ENCODE measurements at regions not wholly inside any gene's neighbourhood (a gene's known extent, or its start where the extent isn't known, plus 50 kb on each side); places are given as distances from the start of the nearest gene placed in this dataset.
"Not testable (repeated sequence)": the region's sequence is repeated elsewhere in the genome, so short reads cannot be mapped to it uniquely, and the experiment has no call there.

GRCh38 chr2:176947754-176948153 is 264.8 kb upstream of the HNRNPA3 start:
- Histone ChIP-seq H3K27me3 (ENCODE audit: control insufficient read depth in 4 of 4, insufficient read depth in 4 of 4, low read length in 3 of 4) (no peaks in the 10 kb centered on the region), H3K4me3 (ENCODE audit: low read depth in 1 of 3, low read length in 3 of 3) (no peak overlapping the region), H3K9me3 (ENCODE audit: control insufficient read depth in 4 of 4, low read length in 3 of 4) (peaks cover 0 to 3% (median under 1%) of the 10 kb centered on the region in 4 donors), H3K36me3 (ENCODE audit: control insufficient read depth in 4 of 4, insufficient read depth in 3 of 4, low read depth in 1 of 4, low read length in 3 of 4) (no peaks in the 10 kb centered on the region), H3K4me1 (ENCODE audit: control insufficient read depth in 4 of 4, insufficient read depth in 4 of 4, low read length in 3 of 4) (no peaks in the 10 kb centered on the region), H3K9ac (ENCODE audit: low read depth in 1 of 2, low read length in 2 of 2) (no peak overlapping the region), H3K27ac (ENCODE audit: low read depth in 1 of 2, low read length in 2 of 2) (no peak overlapping the region)
- DNase-seq (ENCODE audit: low spot score), result no peak
- TF ChIP-seq YY1 (IDR thresholded peaks at IDR 0.05) (no peak), REST (IDR thresholded peaks at IDR 0.05) (no peak), FOXA2 (IDR thresholded peaks at IDR 0.05) (no peak), JUND (IDR thresholded peaks at IDR 0.05) (no peak), NR2F2 (IDR thresholded peaks at IDR 0.05) (no peak), GABPA (IDR thresholded peaks at IDR 0.05 in 1 of 2, conservative IDR thresholded peaks at IDR 0.05 in 1 of 2) (no peak), TAF1 (conservative IDR thresholded peaks at IDR 0.05) (no peak), CTCF (IDR thresholded peaks at IDR 0.05; ENCODE audit: low read depth, low read length, missing input control) (no peak), RAD21 (IDR thresholded peaks at IDR 0.05) (no peak), EGR1 (IDR thresholded peaks at IDR 0.05; ENCODE audit: low read depth in 2 of 2) (no peak), HNF4A (conservative IDR thresholded peaks at IDR 0.05) (no peak)
- WGBS, result 77% methylated on average over 1 of the region's 1 CpG

DNA sequence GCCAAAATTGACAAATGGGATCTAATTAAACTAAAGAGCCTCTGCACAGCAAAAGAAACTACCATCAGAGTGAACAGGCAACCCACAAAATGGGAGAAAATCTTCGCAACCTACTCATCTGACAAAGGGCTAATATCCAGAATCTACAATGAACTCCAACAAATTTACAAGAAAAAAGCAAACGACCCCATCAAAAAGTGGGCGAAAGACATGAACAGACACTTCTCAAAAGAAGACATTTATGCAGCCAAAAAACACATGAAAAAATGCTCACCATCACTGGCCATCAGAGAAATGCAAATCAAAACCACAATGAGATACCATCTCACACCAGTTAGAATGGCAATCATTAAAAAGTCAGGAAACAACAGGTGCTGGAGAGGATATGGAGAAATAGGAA is 261.4 kb upstream of the HNRNPA3 start:
- H3K27ac ChIP-seq (ENCODE audit: low read depth in 1 of 2, low read length in 2 of 2); H3K9ac ChIP-seq (ENCODE audit: low read depth in 1 of 2, low read length in 2 of 2); H3K36me3 ChIP-seq (ENCODE audit: control insufficient read depth in 4 of 4, insufficient read depth in 3 of 4, low read depth in 1 of 4, low read length in 3 of 4); H3K27me3 ChIP-seq (ENCODE audit: control insufficient read depth in 4 of 4, insufficient read depth in 4 of 4, low read length in 3 of 4); H3K9me3 ChIP-seq (ENCODE audit: control insufficient read depth in 4 of 4, low read length in 3 of 4); H3K4me1 ChIP-seq (ENCODE audit: control insufficient read depth in 4 of 4, insufficient read depth in 4 of 4, low read length in 3 of 4); DNase-seq (ENCODE audit: low spot score); H3K4me3 ChIP-seq (ENCODE audit: low read depth in 1 of 3, low read length in 3 of 3): not testable (repeated sequence)
- WGBS, result 96% methylated on average over 3 of the region's 3 CpGs

DNA sequence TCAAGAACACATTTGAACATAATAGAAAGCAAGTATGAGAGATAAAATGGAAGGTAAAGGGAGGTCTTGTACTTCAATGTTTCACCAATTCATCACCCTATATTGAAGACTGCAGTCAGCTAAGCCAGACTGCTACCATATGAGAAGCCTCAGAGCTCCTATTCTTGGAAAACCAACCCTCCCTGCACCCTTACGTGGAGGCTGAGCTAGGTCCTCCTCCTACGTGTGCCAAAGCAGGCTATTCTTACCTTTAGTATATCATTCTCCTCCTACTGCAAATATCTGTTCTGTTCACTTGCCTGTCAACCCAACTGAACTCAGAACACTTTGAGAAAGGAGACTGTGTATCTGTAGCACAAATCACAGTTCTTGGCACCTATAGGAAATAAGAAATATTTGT is 255.8 kb upstream of the HNRNPA3 start:
- 44% methylated on average over 2 of the region's 2 CpGs for WGBS
- no peak overlapping the region for H3K27ac ChIP-seq (ENCODE audit: low read depth in 1 of 2, low read length in 2 of 2)
- no peaks in the 10 kb centered on the region for H3K9me3 ChIP-seq (ENCODE audit: control insufficient read depth in 4 of 4, low read length in 3 of 4)
- H3K27me3 ChIP-seq (ENCODE audit: control insufficient read depth in 4 of 4, insufficient read depth in 4 of 4, low read length in 3 of 4), result peaks cover 0 to 5% (median 3%) of the 10 kb centered on the region in 4 donors
- TF ChIP-seq JUND (IDR thresholded peaks at IDR 0.05) (no peak), RXRA (IDR thresholded peaks at IDR 0.05) (no peak), ZBTB33 (IDR thresholded peaks at IDR 0.05) (no peak), CTCF (IDR thresholded peaks at IDR 0.05; ENCODE audit: low read depth, low read length, missing input control) (no peak), SP1 (IDR thresholded peaks at IDR 0.05) (no peak), FOXA2 (IDR thresholded peaks at IDR 0.05) (no peak)
- no peak for DNase-seq (ENCODE audit: low spot score)
- H3K9ac ChIP-seq (ENCODE audit: low read depth in 1 of 2, low read length in 2 of 2), result no peak overlapping the region
- H3K36me3 ChIP-seq (ENCODE audit: control insufficient read depth in 4 of 4, insufficient read depth in 3 of 4, low read depth in 1 of 4, low read length in 3 of 4), result no peaks in the 10 kb centered on the region
- H3K4me1 ChIP-seq (ENCODE audit: control insufficient read depth in 4 of 4, insufficient read depth in 4 of 4, low read length in 3 of 4), result no peaks in the 10 kb centered on the region
- no peak overlapping the region for H3K4me3 ChIP-seq (ENCODE audit: low read depth in 1 of 3, low read length in 3 of 3)
